ENCODE measurements at regions not wholly inside any gene's neighbourhood (a gene's known extent, or its start where the extent isn't known, plus 50 kb on each side); places are given as distances from the start of the nearest gene placed in this dataset.
"Not testable (repeated sequence)": the region's sequence is repeated elsewhere in the genome, so short reads cannot be mapped to it uniquely, and the experiment has no call there.

DNA sequence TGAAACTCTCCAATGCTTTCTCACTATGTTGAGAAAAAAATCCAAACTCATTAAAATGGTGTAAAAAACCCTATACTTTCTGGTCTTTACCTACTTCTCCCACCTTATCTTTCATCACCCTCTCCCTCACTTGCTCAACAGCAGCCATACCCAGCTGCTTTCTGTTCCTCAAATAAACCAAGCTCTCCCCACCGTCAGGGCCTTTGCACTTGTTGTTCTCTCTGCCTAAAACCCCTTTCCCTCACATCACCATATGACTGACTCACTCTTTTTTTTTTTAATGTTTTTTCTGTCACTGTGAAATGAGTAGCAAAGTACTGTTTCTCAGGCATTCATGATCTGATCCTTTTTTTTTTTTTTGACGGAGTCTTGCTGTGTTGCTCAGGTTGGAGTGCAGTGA is 122.3 kb upstream of the TMEM164 start:
- no peak for DNase-seq

- peak; percentile 42 for DNase-seq
Observed at GRCh38 chrX:109886122-109886761, 116.7 kb upstream of the TMEM164 start.

GRCh38 chrX:109889289-109890006 is 113.5 kb upstream of the TMEM164 start:
- no peak for DNase-seq

- DNase-seq = no peak
Observed at GRCh38 chrX:109890300-109890699, 112.6 kb upstream of the TMEM164 start.

DNA sequence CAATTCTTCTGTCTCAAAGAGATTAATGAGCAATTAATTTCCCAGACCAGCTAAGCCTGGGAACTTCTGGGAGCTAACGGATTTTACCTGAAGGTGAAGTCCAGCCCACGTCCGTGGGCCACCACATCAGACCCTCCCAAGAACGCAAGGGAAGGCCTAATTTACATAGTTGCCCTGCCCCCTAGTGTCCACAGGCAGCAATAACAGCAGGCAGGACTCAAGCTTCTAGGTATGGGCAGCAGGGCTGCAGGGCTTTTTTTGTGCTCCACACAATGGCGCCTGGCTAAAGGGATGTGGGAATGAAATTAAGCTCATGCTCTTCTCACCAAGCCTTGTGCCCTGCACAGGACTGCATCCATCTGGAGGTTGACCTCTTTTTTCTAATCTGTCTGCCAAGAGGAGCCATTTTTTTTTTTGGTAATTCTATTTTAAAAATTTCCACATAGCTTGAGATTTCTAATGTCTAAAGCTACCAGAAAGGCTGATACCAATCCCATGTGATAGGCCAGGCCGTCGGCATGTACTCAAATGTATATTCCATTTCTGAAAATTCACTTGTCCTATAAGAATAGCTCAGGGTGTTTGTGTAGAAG is 111.9 kb upstream of the TMEM164 start:
- DNase-seq = peak; percentile 52

DNA sequence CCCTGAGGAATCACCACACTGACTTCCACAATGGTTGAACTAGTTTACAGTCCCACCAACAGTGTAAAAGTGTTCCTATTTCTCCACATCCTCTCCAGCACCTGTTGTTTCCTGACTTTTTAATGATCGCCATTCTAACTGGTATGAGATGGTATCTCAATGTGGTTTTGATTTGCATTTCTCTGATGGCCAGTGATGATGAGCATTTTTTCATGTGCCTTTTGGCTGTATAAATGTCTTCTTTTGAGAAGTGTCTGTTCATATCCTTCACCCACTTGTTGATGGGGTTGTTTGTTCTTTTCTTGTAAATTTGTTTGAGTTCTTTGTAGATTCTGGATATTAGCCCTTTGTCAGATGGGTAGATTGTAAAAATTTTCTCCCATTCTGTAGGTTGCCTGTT is 106.9 kb upstream of the TMEM164 start:
- not testable (repeated sequence) for DNase-seq

GRCh38 chrX:109902665-109903064 is 100.2 kb upstream of the TMEM164 start:
- no peak for DNase-seq

- no peak for DNase-seq
Observed at GRCh38 chrX:109911046-109911445, 91.9 kb upstream of the TMEM164 start.

DNA sequence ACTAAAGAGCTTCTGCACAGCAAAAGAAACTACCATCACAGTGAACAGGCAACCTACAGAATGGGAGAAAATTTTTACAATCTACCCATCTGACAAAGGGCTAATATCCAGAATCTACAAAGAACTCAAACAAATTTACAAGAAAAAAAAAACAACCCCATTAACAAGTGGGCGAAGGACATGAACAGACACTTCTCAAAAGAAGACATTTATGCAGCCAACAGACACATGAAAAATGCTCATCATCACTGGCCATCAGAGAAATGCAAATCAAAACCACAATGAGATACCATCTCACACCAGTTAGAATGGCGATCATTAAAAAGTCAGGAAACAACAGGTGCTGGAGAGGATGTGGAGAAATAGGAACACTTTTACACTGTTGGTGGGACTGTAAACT is 89.9 kb upstream of the TMEM164 start:
- DNase-seq = not testable (repeated sequence)

DNA sequence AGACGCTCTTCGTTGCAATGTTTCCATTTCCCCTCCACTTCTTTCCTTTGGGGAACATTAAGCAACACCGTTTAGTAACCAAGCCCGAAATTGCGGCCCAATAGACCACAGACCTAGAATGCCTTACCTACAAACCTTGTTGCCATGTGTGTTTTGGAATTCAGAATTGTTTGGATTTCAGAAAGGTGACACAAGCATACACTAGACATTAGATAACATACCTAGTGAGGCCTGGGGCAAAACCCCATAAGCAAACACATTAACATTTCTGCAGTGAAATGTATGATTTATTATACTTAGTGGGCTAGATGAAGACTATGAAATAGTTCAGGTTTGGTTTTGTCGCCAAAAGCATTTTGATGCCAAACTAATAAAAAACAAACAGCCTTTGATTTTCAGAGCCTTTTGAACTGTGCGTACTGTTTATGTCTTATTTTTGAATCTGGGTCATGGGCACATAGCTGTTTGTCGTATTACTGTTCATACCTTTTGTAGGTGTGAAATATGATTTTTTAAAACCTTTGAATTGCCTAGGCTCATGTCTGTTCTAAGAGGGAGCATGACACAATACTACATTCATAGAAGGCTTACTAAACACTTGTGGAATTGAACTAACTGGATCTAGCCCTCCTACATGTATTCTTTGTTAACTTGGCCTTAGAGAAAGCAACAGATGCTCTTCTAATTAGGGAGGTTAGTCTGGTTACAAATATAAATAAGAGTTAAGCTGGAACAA is 88.6 kb upstream of the TMEM164 start:
- no peak for DNase-seq

- no peak for DNase-seq
Observed at GRCh38 chrX:109918753-109919152, 84.2 kb upstream of the TMEM164 start.

DNA sequence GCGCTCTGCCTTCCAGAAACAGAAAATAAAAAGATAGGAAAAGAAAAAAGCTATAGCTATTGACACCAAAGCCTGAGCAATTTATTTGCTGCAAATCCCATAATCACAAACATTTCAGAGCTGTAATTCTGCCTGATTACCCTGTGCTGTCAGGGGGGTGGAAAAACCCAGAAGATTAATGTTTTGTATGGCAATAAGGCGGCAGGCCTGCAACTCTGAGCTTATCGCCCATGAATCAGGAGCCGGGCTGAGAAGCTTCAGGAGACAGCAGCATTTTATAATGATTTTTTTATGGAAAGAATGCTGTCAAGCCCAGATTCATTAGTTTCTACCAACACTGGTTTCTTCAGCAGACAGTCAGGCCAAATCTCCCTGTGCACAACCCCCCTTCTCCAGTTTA is 82.6 kb upstream of the TMEM164 start:
- DNase-seq = no peak

DNA sequence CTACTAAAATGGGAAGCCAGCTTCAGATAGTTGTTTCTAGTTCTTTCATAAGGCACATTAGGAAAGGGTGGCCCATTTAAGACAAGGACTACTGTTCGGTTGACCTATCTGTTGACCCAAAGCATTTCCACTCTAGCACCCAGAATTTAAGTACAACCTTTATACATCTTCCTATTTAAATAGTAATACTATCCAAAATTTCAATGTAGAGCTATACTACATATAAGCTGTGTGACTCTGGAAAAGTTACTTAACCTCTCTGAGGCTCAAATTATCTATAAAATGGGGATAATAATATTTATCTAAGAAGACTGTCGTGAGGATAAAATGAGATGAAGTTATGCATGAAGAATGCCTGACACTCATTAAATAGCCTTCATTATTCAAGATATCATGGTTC is 82.0 kb upstream of the TMEM164 start:
- DNase-seq = no peak

GRCh38 chrX:109922190-109922589 is 80.7 kb upstream of the TMEM164 start:
- no peak for DNase-seq

GRCh38 chrX:109925003-109925402 is 77.9 kb upstream of the TMEM164 start:
- DNase-seq = not testable (repeated sequence)

- no peak for DNase-seq
Observed at GRCh38 chrX:109925656-109926055, 77.3 kb upstream of the TMEM164 start.

GRCh38 chrX:109926118-109926517 is 76.8 kb upstream of the TMEM164 start:
- no peak for DNase-seq

DNA sequence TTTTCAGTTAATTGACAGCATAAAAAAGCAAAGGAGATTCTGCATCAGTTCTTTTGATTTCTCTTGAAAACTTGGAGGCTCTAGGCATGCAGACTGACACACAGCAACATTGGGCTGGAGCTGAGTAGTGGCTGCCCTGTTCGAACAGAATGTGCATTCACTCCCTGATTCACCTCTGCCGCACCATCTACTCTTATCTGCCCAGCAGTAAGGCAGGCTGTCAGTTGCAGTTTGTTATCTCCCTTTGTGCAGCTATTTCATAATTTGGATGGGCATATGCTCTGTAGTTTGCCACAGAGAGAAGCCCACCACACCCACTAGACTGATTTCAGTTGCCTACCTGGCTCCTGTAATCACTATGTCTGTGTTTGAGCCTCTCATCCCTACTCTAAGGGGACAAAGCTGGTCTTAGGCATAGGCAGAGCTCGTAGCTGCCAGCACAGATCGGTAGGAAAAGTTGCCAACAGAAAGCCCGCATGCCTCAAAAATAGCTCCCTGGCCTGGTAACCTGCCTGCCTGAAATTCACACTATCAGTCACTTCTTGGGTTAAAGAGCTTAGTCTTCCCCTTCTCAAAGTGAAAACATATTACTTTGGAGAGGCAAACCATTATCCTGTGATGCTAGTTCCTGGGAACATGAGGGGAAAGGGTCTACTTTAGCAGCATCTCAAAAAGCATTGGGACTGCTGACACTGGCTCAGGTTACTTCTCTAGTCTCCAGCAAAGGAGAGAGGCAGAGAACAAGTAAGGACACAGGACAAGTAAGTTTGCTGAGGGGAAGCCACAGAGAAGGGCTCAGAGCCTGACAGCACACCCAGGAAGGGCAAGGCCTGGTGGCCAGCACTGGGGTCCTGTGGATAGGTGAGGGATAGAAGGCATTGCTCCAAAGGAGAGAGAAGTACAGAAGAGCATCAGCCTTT is 75.9 kb upstream of the TMEM164 start:
- no peak for DNase-seq

- DNase-seq = no peak
Observed at GRCh38 chrX:109927663-109928273, 75.1 kb upstream of the TMEM164 start.

DNA sequence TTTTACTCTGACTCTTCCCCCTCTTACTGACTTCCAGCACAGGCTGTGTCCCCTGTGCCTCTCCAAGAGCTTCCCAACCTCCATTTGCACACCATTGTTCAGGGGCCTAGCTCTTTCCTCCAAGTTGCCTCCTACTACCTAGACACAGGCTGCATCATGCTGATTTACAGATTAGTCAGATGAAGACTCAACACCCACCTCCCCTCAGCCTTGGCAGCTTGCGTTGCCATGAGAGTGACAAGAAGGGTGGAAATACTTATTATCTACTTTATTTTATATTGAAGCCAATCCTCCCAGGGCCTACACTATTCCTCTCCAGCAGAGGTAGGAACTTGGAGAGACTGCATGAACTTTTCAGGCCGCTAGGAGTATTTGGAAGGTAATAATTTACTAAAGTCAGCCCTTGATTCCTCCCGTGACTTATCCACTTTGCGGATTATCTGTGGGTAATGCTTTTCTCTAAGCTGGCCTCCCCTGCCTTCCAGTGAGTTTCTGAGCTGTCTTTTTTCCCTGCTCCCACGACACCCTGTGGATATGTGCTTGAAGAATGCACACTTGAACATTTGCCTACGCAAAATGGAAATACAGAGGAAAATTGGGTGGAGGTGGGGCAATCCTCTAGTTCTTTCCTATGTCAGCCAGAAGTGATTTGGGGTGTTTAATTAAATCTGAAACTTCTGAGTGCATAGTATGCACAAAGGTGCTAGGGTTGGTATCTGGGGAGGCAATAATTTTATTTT is 74.1 kb upstream of the TMEM164 start:
- no peak for DNase-seq

DNA sequence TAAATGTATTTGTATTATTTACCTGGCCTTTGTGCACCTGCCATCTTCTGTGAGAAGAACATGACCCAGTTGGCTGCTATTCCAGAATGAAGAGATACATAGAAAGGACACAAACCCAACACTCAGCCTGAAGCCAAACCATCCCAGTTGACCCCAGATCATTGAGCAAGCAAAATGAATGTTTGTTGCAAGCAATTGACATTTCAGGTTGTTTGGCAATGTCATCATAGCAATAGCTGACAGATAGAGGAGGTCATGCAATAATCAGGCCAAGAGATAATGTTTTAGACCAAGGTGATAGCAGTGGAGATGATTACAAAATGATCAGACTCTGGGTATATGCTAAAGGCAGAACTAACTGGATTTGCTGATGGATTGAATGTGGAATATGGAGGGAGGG is 71.2 kb upstream of the TMEM164 start:
- no peak for DNase-seq
